ENCODE measurements at regions not wholly inside any gene's neighbourhood (a gene's known extent, or its start where the extent isn't known, plus 50 kb on each side); places are given as distances from the start of the nearest gene placed in this dataset.

- H3K36me3 ChIP-seq, result no peaks in the 10 kb centered on the region
- intact Hi-C loops (cut with DNase I), result no loop called here
- no peaks in the 10 kb centered on the region for H3K27me3 ChIP-seq
- 64 to 83% methylated on average over 1 of the region's 1 CpG for WGBS, 2 donors
- no peak overlapping the region for H3K4me3 ChIP-seq
- no peak for DNase-seq
- H3K27ac ChIP-seq, result no peak overlapping the region
- H3K4me1 ChIP-seq, result no peaks in the 10 kb centered on the region
- H3K9me3 ChIP-seq, result no peaks in the 10 kb centered on the region
- TF ChIP-seq POLR2AphosphoS5 (IDR thresholded peaks at IDR 0.05), result no peak
- TF ChIP-seq CTCF (IDR thresholded peaks at IDR 0.05), result no peak
- no peak for TF ChIP-seq EP300 (IDR thresholded peaks at IDR 0.05)
- no peak for TF ChIP-seq POLR2A (IDR thresholded peaks at IDR 0.05)
Observed at GRCh38 chr4:81346719-81347118, 125.0 kb downstream of the RASGEF1B start.

GRCh38 chr4:81343536-81343935 is 128.2 kb downstream of the RASGEF1B start:
- intact Hi-C loops (cut with DNase I), result no loop called here
- Histone ChIP-seq H3K27me3 (no peaks in the 10 kb centered on the region), H3K36me3 (no peaks in the 10 kb centered on the region), H3K4me3 (no peak overlapping the region), H3K4me1 (no peaks in the 10 kb centered on the region), H3K27ac (no peak overlapping the region), H3K9me3 (no peaks in the 10 kb centered on the region)
- TF ChIP-seq EP300 (IDR thresholded peaks at IDR 0.05), result no peak
- DNase-seq, result no peak
- WGBS, 2 donors, result 92% methylated on average over 3 of the region's 3 CpGs

- 92 to 97% methylated on average over 1 of the region's 1 CpG for WGBS, 2 donors
- intact Hi-C loops (cut with DNase I), result no loop called here
- H3K27me3 ChIP-seq, result no peaks in the 10 kb centered on the region
Observed at GRCh38 chr4:81343046-81343445, 128.0 kb upstream of the PRKG2 start.

GRCh38 chr4:81337211-81337610 is 122.2 kb upstream of the PRKG2 start:
- Histone ChIP-seq H3K4me1 (no peaks in the 10 kb centered on the region), H3K9me3 (no peaks in the 10 kb centered on the region), H3K4me3 (no peak overlapping the region), H3K27me3 (no peaks in the 10 kb centered on the region), H3K36me3 (no peaks in the 10 kb centered on the region), H3K27ac (no peak overlapping the region)
- TF ChIP-seq EP300 (IDR thresholded peaks at IDR 0.05) (no peak), POLR2AphosphoS5 (IDR thresholded peaks at IDR 0.05) (no peak), CTCF (IDR thresholded peaks at IDR 0.05) (no peak), POLR2A (IDR thresholded peaks at IDR 0.05) (no peak)
- DNase-seq, result no peak
- WGBS, 2 donors, result 26 to 29% methylated on average over 1 of the region's 1 CpG
- intact Hi-C loops (cut with DNase I), result no loop called here

More at GRCh38 chr4:81343046-81343445, 128.0 kb upstream of the PRKG2 start:
- Histone ChIP-seq H3K36me3 (no peaks in the 10 kb centered on the region), H3K4me1 (no peaks in the 10 kb centered on the region), H3K4me3 (no peak overlapping the region), H3K9me3 (no peaks in the 10 kb centered on the region), H3K27ac (no peak overlapping the region)
- no peak for TF ChIP-seq POLR2AphosphoS5 (IDR thresholded peaks at IDR 0.05)
- no peak for TF ChIP-seq EP300 (IDR thresholded peaks at IDR 0.05)
- no peak for TF ChIP-seq CTCF (IDR thresholded peaks at IDR 0.05)
- no peak for TF ChIP-seq POLR2A (IDR thresholded peaks at IDR 0.05)
- no peak for DNase-seq

GRCh38 chr4:81335122-81335912 is 120.3 kb upstream of the PRKG2 start:
- Histone ChIP-seq H3K4me1 (no peaks in the 10 kb centered on the region), H3K27me3 (no peaks in the 10 kb centered on the region), H3K36me3 (no peaks in the 10 kb centered on the region), H3K9me3 (no peaks in the 10 kb centered on the region), H3K4me3 (no peak overlapping the region), H3K27ac (no peak overlapping the region)
- no peak for DNase-seq
- intact Hi-C loops (cut with DNase I), result no loop called here
- WGBS, 2 donors, result 84 to 89% methylated on average over 5 of the region's 5 CpGs
- no peak for TF ChIP-seq POLR2AphosphoS5 (IDR thresholded peaks at IDR 0.05)
- no peak for TF ChIP-seq EP300 (IDR thresholded peaks at IDR 0.05)
- no peak for TF ChIP-seq CTCF (IDR thresholded peaks at IDR 0.05)
- TF ChIP-seq POLR2A (IDR thresholded peaks at IDR 0.05), result no peak

Measured in sigmoid colon (tissue), 6 donors.